ENCODE measurements at regions not wholly inside any gene's neighbourhood (a gene's known extent, or its start where the extent isn't known, plus 50 kb on each side); places are given as distances from the start of the nearest gene placed in this dataset.

GRCh38 chr6:143621876-143622605 lies 55.7 kb upstream of the PHACTR2 start:
- no peak overlapping the region for H3K4me3 Mint-ChIP-seq
- peak overlapping the region in 1 of 9 donors; percentile 19 for H3K27ac Mint-ChIP-seq
- peaks cover 8 to 25% (median 20%) of the 10 kb centered on the region in 7 donors for H3K4me1 Mint-ChIP-seq
- POLR2A ChIA-PET: no interaction called here
- no peaks in the 10 kb centered on the region for H3K27me3 Mint-ChIP-seq
- Histone ChIP-seq H3K27me3 (ENCODE audit: control insufficient read depth in 2 of 2, insufficient read depth in 2 of 2, low read length in 2 of 2) (no peaks in the 10 kb centered on the region), H3K4me3 (ENCODE audit: low read length) (no peak overlapping the region), H3K4me1 (ENCODE audit: control insufficient read depth in 2 of 2, insufficient read depth in 2 of 2, low read length in 2 of 2) (no peaks in the 10 kb centered on the region), H3K36me3 (ENCODE audit: control insufficient read depth in 2 of 3, insufficient read depth in 3 of 3, low read length in 3 of 3) (no peaks in the 10 kb centered on the region), H3K9me3 (ENCODE audit: control insufficient read depth in 2 of 3, low read length in 3 of 3) (no peaks in the 10 kb centered on the region), H3K27ac (ENCODE audit: low read depth, low read length) (no peak overlapping the region)
- ATAC-seq (no peak), DNase-seq (no peak)
- intact Hi-C loops (cut with micrococcal nuclease): no loop called here
- H3K36me3 Mint-ChIP-seq: peaks cover 0 to 3% (median 1%) of the 10 kb centered on the region in 5 donors
- H3K9me3 Mint-ChIP-seq: no peaks in the 10 kb centered on the region
- CTCF ChIA-PET: no interaction called here

DNA sequence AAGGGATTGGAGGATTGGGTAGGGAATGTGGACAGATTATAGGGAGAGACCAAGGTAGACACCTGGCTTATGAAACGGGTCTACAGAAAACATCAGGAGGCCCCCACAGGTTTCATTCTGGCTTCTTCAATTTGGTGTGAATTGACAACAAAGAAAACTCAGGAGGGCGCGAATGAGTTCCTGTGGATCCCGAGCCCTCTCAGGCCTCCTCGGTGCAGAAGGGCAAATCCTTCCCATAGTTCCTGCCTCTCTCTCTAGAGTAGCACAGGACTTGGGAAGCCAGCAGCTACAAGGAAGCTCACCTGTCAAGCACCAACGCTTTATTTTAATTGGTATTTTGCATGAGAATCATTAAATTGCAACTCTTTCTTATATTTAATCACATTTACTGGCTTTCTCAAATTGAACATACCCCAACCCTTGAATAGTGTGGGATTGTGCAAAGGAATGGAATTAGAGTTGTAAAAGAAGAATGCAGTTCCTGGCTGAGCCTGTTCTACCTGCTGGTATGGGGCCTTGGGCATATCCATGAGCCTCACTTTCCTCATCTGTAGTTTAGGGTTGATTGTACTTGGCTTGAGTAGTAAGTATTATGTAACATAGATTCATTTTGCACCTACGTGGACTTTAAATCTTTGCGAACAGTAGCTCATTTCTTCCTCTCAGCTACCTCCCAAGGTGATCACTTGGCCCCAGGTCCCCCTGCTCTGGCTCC lies 56.4 kb upstream of the PHACTR2 start:
- Mint-ChIP-seq H3K9me3 (no peaks in the 10 kb centered on the region), H3K36me3 (peaks cover 0 to 3% (median 3%) of the 10 kb centered on the region in 5 donors), H3K27ac (peak overlapping the region in 1 of 9 donors; percentile 19), H3K27me3 (no peaks in the 10 kb centered on the region), H3K4me3 (no peak overlapping the region), H3K4me1 (peaks cover 8 to 23% (median 18%) of the 10 kb centered on the region in 7 donors)
- no peak for DNase-seq
- no peak overlapping the region for H3K4me3 ChIP-seq (ENCODE audit: low read length)
- no peaks in the 10 kb centered on the region for H3K4me1 ChIP-seq (ENCODE audit: control insufficient read depth in 2 of 2, insufficient read depth in 2 of 2, low read length in 2 of 2)
- no peak overlapping the region for H3K27ac ChIP-seq (ENCODE audit: low read depth, low read length)
- no peaks in the 10 kb centered on the region for H3K36me3 ChIP-seq (ENCODE audit: control insufficient read depth in 2 of 3, insufficient read depth in 3 of 3, low read length in 3 of 3)
- no peaks in the 10 kb centered on the region for H3K9me3 ChIP-seq (ENCODE audit: control insufficient read depth in 2 of 3, low read length in 3 of 3)
- ChIA-PET CTCF (no interaction called here), POLR2A (no interaction called here)
- no peaks in the 10 kb centered on the region for H3K27me3 ChIP-seq (ENCODE audit: control insufficient read depth in 2 of 2, insufficient read depth in 2 of 2, low read length in 2 of 2)
- intact Hi-C loops (cut with micrococcal nuclease): no loop called here
- no peak for ATAC-seq

GRCh38 chr6:143620447-143620846 lies 57.3 kb upstream of the PHACTR2 start:
- Mint-ChIP-seq H3K4me3 (no peak overlapping the region), H3K27ac (no peak overlapping the region), H3K27me3 (no peaks in the 10 kb centered on the region), H3K4me1 (peaks cover 1 to 19% (median 11%) of the 10 kb centered on the region in 7 donors), H3K9me3 (no peaks in the 10 kb centered on the region), H3K36me3 (peaks cover 0 to 5% (median 3%) of the 10 kb centered on the region in 5 donors)
- Histone ChIP-seq H3K36me3 (ENCODE audit: control insufficient read depth in 2 of 3, insufficient read depth in 3 of 3, low read length in 3 of 3) (no peaks in the 10 kb centered on the region), H3K4me3 (ENCODE audit: low read length) (no peak overlapping the region), H3K9me3 (ENCODE audit: control insufficient read depth in 2 of 3, low read length in 3 of 3) (no peaks in the 10 kb centered on the region), H3K4me1 (ENCODE audit: control insufficient read depth in 2 of 2, insufficient read depth in 2 of 2, low read length in 2 of 2) (no peaks in the 10 kb centered on the region), H3K27ac (ENCODE audit: low read depth, low read length) (no peak overlapping the region), H3K27me3 (ENCODE audit: control insufficient read depth in 2 of 2, insufficient read depth in 2 of 2, low read length in 2 of 2) (no peaks in the 10 kb centered on the region)
- DNase-seq (no peak), ATAC-seq (no peak)
- POLR2A ChIA-PET: no interaction called here
- intact Hi-C loops (cut with micrococcal nuclease): no loop called here
- CTCF ChIA-PET: no interaction called here

DNA sequence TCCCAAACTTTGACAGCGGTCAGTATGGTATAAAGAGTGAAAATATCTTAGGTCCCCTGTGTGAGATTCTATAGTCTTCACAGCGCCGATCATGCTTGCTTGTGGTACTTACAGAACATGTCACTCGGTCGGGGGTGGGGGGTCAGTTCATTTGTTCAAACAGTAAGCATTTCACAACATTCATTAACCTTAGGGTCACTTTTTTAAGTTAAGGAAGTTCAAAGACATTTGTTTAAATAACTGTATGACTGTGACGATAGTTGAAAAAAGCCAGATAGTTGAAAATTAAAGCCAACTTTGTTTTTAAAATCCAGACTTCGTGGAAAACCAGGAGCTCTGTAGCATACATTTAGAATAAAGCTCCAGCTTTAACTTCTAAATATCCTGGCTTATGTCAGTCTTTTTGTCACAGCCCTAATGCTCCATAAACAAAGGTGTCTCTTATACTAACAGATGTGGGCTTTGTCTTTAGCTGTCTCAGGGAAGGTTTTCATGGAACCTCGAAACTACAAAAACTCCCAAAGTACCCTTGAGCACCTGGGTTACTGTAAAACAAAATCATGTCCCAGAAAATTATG lies 57.9 kb upstream of the PHACTR2 start:
- POLR2A ChIA-PET: no interaction called here
- CTCF ChIA-PET: no interaction called here
- no peak for DNase-seq
- Histone ChIP-seq H3K9me3 (ENCODE audit: control insufficient read depth in 2 of 3, low read length in 3 of 3) (no peaks in the 10 kb centered on the region), H3K4me3 (ENCODE audit: low read length) (no peak overlapping the region), H3K36me3 (ENCODE audit: control insufficient read depth in 2 of 3, insufficient read depth in 3 of 3, low read length in 3 of 3) (no peaks in the 10 kb centered on the region), H3K27me3 (ENCODE audit: control insufficient read depth in 2 of 2, insufficient read depth in 2 of 2, low read length in 2 of 2) (no peaks in the 10 kb centered on the region), H3K4me1 (ENCODE audit: control insufficient read depth in 2 of 2, insufficient read depth in 2 of 2, low read length in 2 of 2) (no peaks in the 10 kb centered on the region), H3K27ac (ENCODE audit: low read depth, low read length) (no peak overlapping the region)
- no peaks in the 10 kb centered on the region for H3K9me3 Mint-ChIP-seq
- H3K27ac Mint-ChIP-seq: no peak overlapping the region
- H3K4me1 Mint-ChIP-seq: peaks cover 0 to 18% (median 13%) of the 10 kb centered on the region in 7 donors
- H3K27me3 Mint-ChIP-seq: no peaks in the 10 kb centered on the region
- peaks cover 0 to 5% (median 3%) of the 10 kb centered on the region in 5 donors for H3K36me3 Mint-ChIP-seq
- ATAC-seq: no peak
- no peak overlapping the region for H3K4me3 Mint-ChIP-seq
- intact Hi-C loops (cut with micrococcal nuclease): no loop called here

DNA sequence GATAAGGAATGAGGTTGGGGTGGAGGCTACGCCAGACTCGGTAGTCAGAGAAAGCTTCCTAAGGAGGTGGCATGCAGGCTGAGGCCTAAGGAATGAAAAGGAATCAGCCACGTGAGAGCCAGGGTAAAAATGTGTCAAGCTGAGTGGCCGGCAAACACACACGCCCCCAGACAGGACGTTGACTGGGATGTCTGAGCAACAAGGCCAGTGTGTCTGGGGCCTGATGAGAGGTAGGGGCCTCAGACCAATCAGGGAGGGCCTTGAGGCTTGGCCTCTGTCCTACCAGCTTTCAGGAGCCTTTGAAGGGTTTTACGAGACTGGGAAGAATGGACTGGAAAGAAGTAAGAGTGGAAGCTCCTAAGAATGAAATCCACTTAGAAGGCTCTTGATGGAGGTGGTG lies 61.0 kb upstream of the PHACTR2 start:
- H3K4me3 ChIP-seq (ENCODE audit: low read length): no peak overlapping the region
- H3K36me3 ChIP-seq (ENCODE audit: control insufficient read depth in 2 of 3, insufficient read depth in 3 of 3, low read length in 3 of 3): no peaks in the 10 kb centered on the region
- no peaks in the 10 kb centered on the region for H3K4me1 ChIP-seq (ENCODE audit: control insufficient read depth in 2 of 2, insufficient read depth in 2 of 2, low read length in 2 of 2)
- Mint-ChIP-seq H3K9me3 (peaks cover 0 to 1% (median 0%) of the 10 kb centered on the region in 11 donors), H3K4me3 (no peak overlapping the region), H3K27ac (no peak overlapping the region), H3K27me3 (no peaks in the 10 kb centered on the region), H3K4me1 (peaks cover 7 to 21% (median 15%) of the 10 kb centered on the region in 7 donors), H3K36me3 (peaks cover 0 to 7% (median 1%) of the 10 kb centered on the region in 5 donors)
- no peaks in the 10 kb centered on the region for H3K9me3 ChIP-seq (ENCODE audit: control insufficient read depth in 2 of 3, low read length in 3 of 3)
- ChIA-PET POLR2A (no interaction called here), CTCF (no interaction called here)
- ATAC-seq (no peak), DNase-seq (no peak)
- intact Hi-C loops (cut with micrococcal nuclease): no loop called here
- no peaks in the 10 kb centered on the region for H3K27me3 ChIP-seq (ENCODE audit: control insufficient read depth in 2 of 2, insufficient read depth in 2 of 2, low read length in 2 of 2)
- H3K27ac ChIP-seq (ENCODE audit: low read depth, low read length): no peak overlapping the region

DNA sequence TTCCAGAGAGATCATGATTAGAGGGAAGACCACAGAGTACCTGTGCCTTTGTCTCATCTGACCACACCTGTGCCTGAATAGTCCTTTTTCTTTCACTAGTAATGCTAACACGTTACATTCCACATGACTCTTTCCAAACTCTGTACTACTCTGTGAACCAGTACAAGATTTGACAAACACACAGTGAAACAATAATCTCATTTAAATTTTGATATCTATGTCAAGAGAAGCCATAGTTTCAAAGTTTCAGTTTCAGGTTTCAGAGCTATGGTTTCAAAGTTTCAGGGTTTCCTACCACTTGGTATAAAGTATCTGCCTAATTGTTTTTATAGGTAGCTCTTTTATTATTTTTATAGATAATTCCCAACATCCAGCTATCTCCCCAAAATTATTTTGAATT lies 62.0 kb upstream of the PHACTR2 start:
- Mint-ChIP-seq H3K36me3 (peaks cover 0 to 10% (median 5%) of the 10 kb centered on the region in 5 donors), H3K4me1 (peaks cover 7 to 26% (median 19%) of the 10 kb centered on the region in 7 donors), H3K27me3 (no peaks in the 10 kb centered on the region), H3K4me3 (peak overlapping the region in 1 of 10 donors; percentile 42), H3K9me3 (peaks cover 0 to 5% (median 0%) of the 10 kb centered on the region in 11 donors), H3K27ac (no peak overlapping the region)
- no peaks in the 10 kb centered on the region for H3K4me1 ChIP-seq (ENCODE audit: control insufficient read depth in 2 of 2, insufficient read depth in 2 of 2, low read length in 2 of 2)
- no peak overlapping the region for H3K27ac ChIP-seq (ENCODE audit: low read depth, low read length)
- intact Hi-C loops (cut with micrococcal nuclease): no loop called here
- DNase-seq: no peak
- no peak for ATAC-seq
- no peak overlapping the region for H3K4me3 ChIP-seq (ENCODE audit: low read length)
- ChIA-PET CTCF (no interaction called here), POLR2A (no interaction called here)
- no peaks in the 10 kb centered on the region for H3K27me3 ChIP-seq (ENCODE audit: control insufficient read depth in 2 of 2, insufficient read depth in 2 of 2, low read length in 2 of 2)
- no peaks in the 10 kb centered on the region for H3K9me3 ChIP-seq (ENCODE audit: control insufficient read depth in 2 of 3, low read length in 3 of 3)
- H3K36me3 ChIP-seq (ENCODE audit: control insufficient read depth in 2 of 3, insufficient read depth in 3 of 3, low read length in 3 of 3): no peaks in the 10 kb centered on the region
